HUDEP-2 (cell line): ENCODE measurements at regions not wholly inside any gene's neighbourhood (a gene's known extent, or its start where the extent isn't known, plus 50 kb on each side); places are given as distances from the start of the nearest gene placed in this dataset.

Experiments
- DNase-seq, 76 experiments: peaks; one replicate each; lab custom pipeline; 2025; ENCODE audit not compliant: unreplicated experiment in 76 of 76; lab: John Stamatoyannopoulos, UW

DNA sequence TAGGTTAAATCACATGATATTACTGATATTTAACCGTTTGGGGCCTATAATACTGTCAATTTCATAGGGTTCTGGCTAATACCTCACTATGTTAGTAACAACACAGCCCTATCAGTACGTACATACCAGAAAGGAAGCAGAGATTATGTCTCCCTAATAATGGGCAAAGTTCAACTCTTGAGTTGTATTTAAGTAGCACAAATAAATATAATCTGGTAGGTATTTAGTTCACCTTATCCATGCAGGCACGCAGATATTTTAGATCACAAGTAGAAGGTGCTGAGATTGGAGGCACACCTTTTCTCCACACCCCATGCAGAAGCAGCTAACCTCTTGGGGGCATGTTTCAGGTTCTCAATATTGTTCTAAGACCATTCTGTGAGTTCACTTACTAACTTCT lies 118.9 kb downstream of the IRS1 start:
- DNase-seq = no peak

DNA sequence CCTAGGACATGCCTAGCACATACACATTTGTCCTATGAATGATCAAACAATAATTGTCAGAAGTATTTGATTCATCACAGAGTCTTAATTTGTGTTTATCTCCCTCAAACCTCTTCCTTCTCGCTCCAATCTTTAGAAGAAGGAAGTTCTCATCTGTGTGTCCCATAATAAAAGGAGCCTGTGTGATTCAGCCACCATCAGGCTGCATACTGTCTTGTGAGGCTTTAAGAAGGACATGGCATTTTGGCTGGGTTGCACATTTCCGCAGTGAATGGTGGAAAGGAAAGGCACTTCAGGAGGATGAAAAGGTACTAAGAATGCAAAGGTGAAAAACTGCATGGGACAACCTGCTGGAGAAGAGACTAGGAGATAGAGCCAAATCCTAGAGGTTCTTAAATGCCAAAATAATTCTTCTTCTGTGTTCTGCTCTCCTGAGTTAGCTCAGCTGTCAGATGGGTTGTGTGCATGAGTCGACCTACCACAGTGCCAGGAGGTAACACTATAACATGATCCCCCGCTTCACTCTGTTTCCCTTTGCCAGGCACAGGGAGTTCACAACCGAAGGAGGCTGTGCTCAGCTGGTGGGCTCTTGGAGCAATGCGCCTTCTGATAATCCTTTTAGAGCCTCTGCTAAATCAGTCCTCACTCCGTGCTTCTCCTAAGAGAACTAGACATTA lies 120.1 kb downstream of the IRS1 start:
- DNase-seq = no peak

- DNase-seq = no peak
Measured at GRCh38 chr2:226678422-226678821, 121.2 kb downstream of the IRS1 start.

DNA sequence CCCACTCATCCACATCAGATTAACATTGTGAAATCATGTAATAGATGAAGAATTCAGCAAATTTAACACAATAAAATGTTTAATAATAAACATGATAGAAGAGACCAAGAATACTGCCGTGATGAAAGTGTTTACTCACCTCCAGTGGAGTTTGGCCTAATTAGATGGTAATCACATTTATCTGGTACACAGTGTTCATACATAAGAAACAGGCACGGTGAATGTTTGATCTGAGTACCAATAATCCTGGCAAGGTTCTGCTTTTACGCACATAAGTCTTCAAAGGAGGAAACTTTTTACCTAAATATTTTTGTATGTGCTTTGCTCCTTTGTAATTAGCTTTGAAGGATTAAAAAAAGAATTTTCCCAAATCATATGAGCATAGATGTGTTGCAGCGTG lies 122.5 kb downstream of the IRS1 start:
- no peak for DNase-seq

DNA sequence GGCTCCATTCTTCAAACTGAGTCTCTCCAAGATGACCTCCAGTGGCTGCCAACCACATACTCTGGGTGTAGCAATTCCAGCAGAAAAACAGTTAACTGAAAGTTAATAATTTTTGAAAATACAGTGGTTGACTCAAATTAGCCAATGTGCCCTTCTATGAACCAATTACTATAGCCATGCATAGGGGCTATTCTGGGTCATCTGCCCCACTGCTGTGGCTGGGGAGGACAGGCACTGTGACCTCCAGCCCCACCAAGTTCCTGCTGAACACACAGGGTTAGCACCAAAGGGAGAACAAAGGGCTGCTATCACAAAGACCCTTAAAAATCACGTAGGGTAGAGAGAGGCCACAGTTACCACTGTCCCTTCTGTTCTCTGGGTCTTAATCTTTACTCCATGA lies 123.0 kb downstream of the IRS1 start:
- DNase-seq = no peak

- no peak for DNase-seq
Measured at GRCh38 chr2:226674123-226674522, 125.5 kb downstream of the IRS1 start.

GRCh38 chr2:226673314-226673723 lies 126.3 kb downstream of the IRS1 start:
- DNase-seq = peak in 6 of 76 experiments; percentile 1 to 36 (median 5)

DNA sequence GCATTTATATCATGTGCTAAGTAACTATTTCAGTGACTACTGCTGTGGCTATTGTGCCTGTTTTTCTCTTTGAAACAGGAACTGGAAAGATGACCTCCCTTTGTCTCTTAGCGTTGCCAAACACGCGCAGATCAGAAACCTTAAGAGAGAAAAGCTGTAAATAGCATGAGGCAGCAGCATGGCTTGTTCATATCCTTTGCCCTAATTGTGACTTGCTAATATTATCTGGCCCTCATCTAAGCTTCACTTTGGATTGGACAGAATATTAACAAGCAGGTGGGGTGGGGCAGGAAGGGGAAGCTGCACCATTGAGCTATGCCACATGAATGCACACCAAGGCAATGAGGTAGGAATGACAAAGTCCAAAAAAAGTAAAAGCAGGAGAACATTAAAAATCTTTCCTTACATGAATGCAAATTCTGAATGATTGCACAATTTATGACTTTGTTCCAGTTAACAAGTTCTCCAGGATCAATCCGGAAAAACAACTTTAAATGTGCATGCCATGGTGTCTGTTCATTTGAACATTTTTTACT lies 128.4 kb downstream of the IRS1 start:
- no peak for DNase-seq

GRCh38 chr2:226669905-226670304 lies 129.7 kb downstream of the IRS1 start:
- DNase-seq = no peak

GRCh38 chr2:226669249-226669648 lies 130.4 kb downstream of the IRS1 start:
- no peak for DNase-seq

- no peak for DNase-seq
Measured at GRCh38 chr2:226667736-226668135, 131.9 kb downstream of the IRS1 start.

GRCh38 chr2:226665306-226665831 lies 134.3 kb downstream of the IRS1 start:
- DNase-seq = no peak

DNA sequence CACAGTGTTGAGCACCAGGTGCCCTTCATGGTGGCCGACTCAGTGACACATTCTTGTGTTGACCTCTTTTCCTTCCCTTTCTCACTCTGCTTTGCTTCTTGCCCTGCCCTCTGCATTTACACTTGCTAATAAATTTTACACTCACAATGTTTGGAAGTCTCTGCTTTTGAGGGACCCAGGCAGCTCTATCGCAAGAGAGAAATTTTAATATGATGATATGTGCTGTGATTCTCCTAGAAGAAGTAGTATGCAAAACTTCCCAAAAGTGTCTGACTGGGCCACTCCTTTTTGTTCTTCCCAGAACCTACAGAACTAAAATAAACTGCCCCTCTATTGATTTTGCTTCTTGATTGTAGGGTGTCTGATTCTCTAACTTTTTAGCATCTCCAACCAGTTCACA lies 135.0 kb downstream of the IRS1 start:
- DNase-seq = no peak

DNA sequence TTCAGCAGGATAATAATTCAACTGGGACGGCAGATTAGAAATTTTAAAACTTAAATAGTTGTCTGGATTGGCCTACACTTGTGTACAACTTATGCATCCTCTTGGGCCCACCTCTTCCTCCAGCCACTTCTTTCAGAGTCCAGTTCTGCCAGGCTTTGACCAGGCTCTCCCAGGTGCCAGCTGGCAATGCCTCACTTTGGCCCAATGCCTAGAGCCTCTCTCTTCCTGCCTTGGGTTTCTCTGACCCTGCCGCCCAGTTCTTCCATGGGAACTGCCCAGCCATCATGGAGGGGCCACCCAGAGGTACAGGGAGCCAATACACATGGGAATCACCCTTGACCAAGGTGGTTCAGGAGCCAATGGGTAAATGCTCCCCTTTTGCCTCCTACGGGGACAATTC lies 135.5 kb downstream of the IRS1 start:
- no peak for DNase-seq

DNA sequence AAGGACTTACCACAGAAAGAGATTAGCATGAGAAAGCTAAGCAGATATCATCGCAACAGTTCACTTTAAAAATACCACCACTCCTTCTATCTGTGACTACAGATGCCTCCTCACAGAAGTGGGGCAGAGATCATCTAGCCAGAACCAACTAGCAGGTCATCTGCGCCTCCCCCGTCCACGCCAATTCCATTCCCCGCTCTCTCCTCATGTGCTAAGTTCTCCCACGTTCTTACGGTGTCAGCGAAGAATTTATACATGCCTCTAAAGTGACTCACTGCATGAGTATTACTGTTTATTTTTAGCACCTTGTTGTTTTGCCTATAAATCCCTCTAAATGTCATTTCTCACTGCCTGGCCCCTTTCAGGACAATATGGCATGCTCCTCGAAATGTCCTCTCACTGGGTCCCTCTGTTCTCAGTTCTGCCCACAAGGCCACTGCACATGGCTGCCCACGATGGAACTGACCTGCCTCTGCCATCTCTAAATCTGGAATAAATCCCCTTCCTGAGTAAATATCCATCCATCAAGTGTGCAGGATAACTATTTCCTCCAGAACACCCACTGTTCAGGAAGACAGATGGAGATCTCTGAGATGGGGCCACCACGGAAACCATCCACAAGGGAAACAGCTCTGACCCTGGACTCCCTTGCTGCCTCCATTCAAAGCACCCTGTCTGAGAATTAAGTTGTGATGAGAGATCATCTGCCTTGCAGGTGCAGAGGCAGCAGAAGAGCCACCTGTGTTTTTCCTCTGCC lies 137.7 kb downstream of the IRS1 start:
- DNase-seq = peak in 9 of 76 experiments; percentile 9 to 53 (median 26)

- no peak for DNase-seq
Measured at GRCh38 chr2:226660526-226660925, 139.1 kb downstream of the IRS1 start.

- no peak for DNase-seq
Measured at GRCh38 chr2:226660124-226660523, 139.5 kb downstream of the IRS1 start.

DNA sequence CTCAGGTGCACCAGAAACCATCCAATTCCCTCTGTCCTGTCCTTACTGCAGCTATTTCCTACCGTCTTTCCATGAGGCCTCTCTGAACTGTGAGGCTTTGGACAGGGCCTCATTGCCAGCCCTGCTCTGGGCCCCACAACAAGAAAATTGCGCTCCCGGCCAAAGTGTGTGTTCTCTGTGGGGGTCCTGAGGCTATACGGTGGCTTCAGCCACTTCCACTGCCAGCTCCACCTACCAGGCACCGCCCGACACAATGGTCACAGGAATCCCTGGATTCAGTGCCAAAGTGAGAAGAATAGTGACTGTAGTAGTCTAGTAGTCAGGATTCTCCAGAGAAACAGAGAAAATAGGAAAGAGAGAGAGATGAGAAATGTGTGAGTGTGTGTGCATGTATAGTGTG lies 140.2 kb downstream of the IRS1 start:
- DNase-seq = no peak

- no peak for DNase-seq
Measured at GRCh38 chr2:226658555-226658954, 141.1 kb downstream of the IRS1 start.

- no peak for DNase-seq
Measured at GRCh38 chr2:226657340-226658053, 142.1 kb downstream of the IRS1 start.

GRCh38 chr2:226656367-226656766 lies 143.3 kb downstream of the IRS1 start:
- DNase-seq = no peak
